Keratinocyte (primary cell): ENCODE measurements at regions not wholly inside any gene's neighbourhood (a gene's known extent, or its start where the extent isn't known, plus 50 kb on each side); places are given as distances from the start of the nearest gene placed in this dataset.

Source experiments
- DNase-seq: peaks from one replicate; pipeline ENCODE4 v3.0.0-alpha.2; 2011; ENCODE audit warnings: low read depth, missing footprints, low spot score
- FAIRE-seq: peaks from 2 replicates; lab custom pipeline; 2011; peaks lifted over from hg19 to GRCh38; lab: Jason Lieb, UNC
- H2AFZ ChIP-seq: 2 replicates; pipeline ENCODE4 v1.6.0; 2012; ENCODE audit warnings: low read length, control low read depth, inconsistent platforms; ENCODE audit not compliant: control insufficient read depth
- H3K27ac ChIP-seq: 2 replicates; pipeline ENCODE4 v1.5.1; 2011; ENCODE audit warnings: low read length; ENCODE audit not compliant: control insufficient read depth, insufficient read depth
- H3K27me3 ChIP-seq: 3 replicates; pipeline ENCODE4 v1.6.0; 2011; ENCODE audit warnings: low read length; ENCODE audit not compliant: control insufficient read depth, insufficient read depth; ENCODE audit errors: extremely low read depth
- H3K36me3 ChIP-seq, 2 experiments: 2 replicates in 1 of 2; 3 replicates in 1 of 2; pipeline ENCODE4 v1.5.1; 2011; ENCODE audit warnings: low read length in 2 of 2, mild to moderate bottlenecking in 1 of 2; ENCODE audit not compliant: control insufficient read depth in 2 of 2, insufficient read depth in 2 of 2; ENCODE audit errors: extremely low read depth in 1 of 2
- H3K4me1 ChIP-seq: 3 replicates; pipeline ENCODE4 v1.5.1; 2011; ENCODE audit warnings: low read length; ENCODE audit not compliant: control insufficient read depth, insufficient read depth; ENCODE audit errors: extremely low read depth
- H3K4me2 ChIP-seq: 3 replicates; pipeline ENCODE4 v1.6.0; 2011; ENCODE audit warnings: low read depth, low read length; ENCODE audit not compliant: control insufficient read depth, insufficient read depth; ENCODE audit errors: extremely low read depth
- H3K4me3 ChIP-seq, 3 experiments: fragments of 200-600 bp in 1 of 3; sonication (generic) in 1 of 3; 2 replicates in 2 of 3; 3 replicates in 1 of 3; pipeline ENCODE4 v1.5.1; 2011 to 2016; ENCODE audit warnings: low read length in 3 of 3, mild to moderate bottlenecking in 3 of 3, control low read depth in 2 of 3, inconsistent platforms in 1 of 3, low read depth in 1 of 3, mixed read lengths in 1 of 3, mixed run types in 1 of 3, moderate library complexity in 1 of 3; ENCODE audit not compliant: control insufficient read depth in 2 of 3, insufficient read depth in 2 of 3; ENCODE audit errors: extremely low read depth in 1 of 3
- H3K79me2 ChIP-seq: 2 replicates; pipeline ENCODE4 v1.6.0; 2012; ENCODE audit warnings: low read length; ENCODE audit not compliant: control insufficient read depth, insufficient read depth
- H3K9ac ChIP-seq: 3 replicates; pipeline ENCODE4 v1.6.0; 2011; ENCODE audit warnings: low read length; ENCODE audit not compliant: control insufficient read depth, insufficient read depth; ENCODE audit errors: extremely low read depth
- H3K9me1 ChIP-seq: 3 replicates; pipeline ENCODE4 v1.6.0; 2011; ENCODE audit warnings: low read length; ENCODE audit not compliant: control insufficient read depth, insufficient read depth; ENCODE audit errors: extremely low read depth
- H3K9me3 ChIP-seq: 2 replicates; pipeline ENCODE4 v1.5.1; 2012; ENCODE audit warnings: low read depth, low read length; ENCODE audit not compliant: control insufficient read depth
- H4K20me1 ChIP-seq: 3 replicates; pipeline ENCODE4 v1.6.0; 2011; ENCODE audit warnings: low read length; ENCODE audit not compliant: control insufficient read depth, insufficient read depth; ENCODE audit errors: extremely low read depth
- CTCF ChIP-seq, 3 experiments: IDR thresholded peaks in 1 of 3; conservative IDR thresholded peaks in 1 of 3; optimal IDR thresholded peaks in 1 of 3; 2 replicates in 2 of 3; 3 replicates in 1 of 3; pipeline versions ENCODE3 to v1.5.1; 2011; ENCODE audit warnings: low read length in 3 of 3, mild to moderate bottlenecking in 3 of 3, moderate library complexity in 2 of 3, control low read depth in 1 of 3, inconsistent platforms in 1 of 3; ENCODE audit not compliant: insufficient read depth in 2 of 3; ENCODE audit errors: extremely low read depth in 1 of 3
- EZH2 ChIP-seq: IDR thresholded peaks from one replicate; pipeline ENCODE4 v1.6.1; 2012; ENCODE audit warnings: inconsistent platforms, mild to moderate bottlenecking, low read length, moderate library complexity
- dilution Hi-C: fragments of 300-500 bp; cut with MboI; formaldehyde crosslinking; loops from one replicate; pipeline ENCODE4 v1.7.0; 2020; ENCODE audit warnings: low sequenced_read_pairs; ENCODE audit not compliant: extremely low pct_ligation_motif_present

DNA sequence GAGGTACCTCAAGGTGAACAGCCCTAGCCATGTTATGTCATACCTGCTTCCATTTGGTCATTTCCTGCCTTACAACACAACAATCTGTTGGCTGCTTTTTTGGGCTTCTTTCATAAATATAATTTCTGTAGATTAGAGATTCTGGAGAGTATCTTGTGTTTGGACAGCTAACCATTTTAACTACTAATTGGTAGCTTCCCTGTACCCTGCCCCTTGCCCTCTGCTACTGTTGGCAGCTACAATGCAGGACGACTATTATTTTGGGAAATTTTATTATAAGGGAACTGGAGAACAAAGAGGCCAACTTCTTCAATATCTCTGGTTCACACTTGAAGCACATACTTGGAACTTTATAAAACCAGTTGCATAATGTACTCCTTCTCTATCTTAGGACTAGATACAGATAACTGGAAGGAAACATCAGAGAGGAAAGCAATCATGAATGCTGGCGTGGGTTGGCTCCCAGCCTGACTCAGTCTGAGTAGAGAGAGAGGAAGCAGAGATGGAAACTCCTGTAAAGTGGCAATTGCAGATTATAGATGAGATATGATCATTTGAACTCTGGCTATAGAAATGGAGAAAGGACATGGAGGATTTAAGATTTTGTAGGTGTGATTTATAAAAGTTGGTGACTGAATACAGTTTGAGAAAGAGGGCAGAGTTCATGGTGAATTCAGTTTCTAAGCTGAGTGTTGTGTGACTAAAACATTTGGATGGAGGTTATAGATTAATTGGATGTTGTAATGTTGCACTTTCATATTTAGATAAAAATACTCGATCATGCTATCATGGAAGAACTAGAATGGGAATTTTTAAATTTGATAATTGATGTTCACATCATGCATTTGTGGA lies 74.5 kb downstream of the MDH1 start:
- no peak for FAIRE-seq

DNA sequence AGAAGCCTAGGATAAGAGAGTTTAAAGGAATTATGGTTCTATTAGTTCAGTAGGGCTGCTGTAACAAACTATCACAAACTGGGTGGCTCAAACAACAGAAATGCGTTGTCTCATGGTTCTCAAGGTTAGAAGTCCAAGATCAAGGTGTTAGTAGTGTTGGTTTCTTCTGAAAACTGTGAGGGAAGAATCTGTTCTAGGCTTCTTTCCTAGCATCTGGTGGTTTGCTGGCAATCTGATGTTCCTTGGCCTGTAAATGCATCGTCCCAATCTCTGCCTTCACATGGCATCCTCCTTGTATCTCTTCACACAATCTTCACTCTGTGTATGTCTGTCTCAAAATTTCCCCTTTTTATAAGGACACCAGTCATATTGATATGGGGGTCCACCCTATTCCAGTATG lies 76.3 kb downstream of the MDH1 start:
- FAIRE-seq (peak; percentile 73), DNase-seq (no peak)
- Histone ChIP-seq H3K79me2 (no peaks in the 10 kb centered on the region), H3K9ac (no peak overlapping the region), H4K20me1 (no peaks in the 10 kb centered on the region), H3K4me2 (no peak overlapping the region), H3K4me3 (no peak overlapping the region), H3K36me3 (no peaks in the 10 kb centered on the region), H3K4me1 (peaks cover 35% of the 10 kb centered on the region), H2AFZ (no peak overlapping the region), H3K9me1 (no peaks in the 10 kb centered on the region), H3K27me3 (no peaks in the 10 kb centered on the region), H3K9me3 (no peaks in the 10 kb centered on the region), H3K27ac (no peak overlapping the region)
- dilution Hi-C loops, result no loop called here
- TF ChIP-seq CTCF (optimal IDR thresholded peaks at IDR 0.05 in 1 of 3, IDR thresholded peaks at IDR 0.05 in 1 of 3, conservative IDR thresholded peaks at IDR 0.05 in 1 of 3; ENCODE audit: extremely low read depth in 1 of 3, insufficient read depth in 2 of 3, low read length in 3 of 3), result no peak
- no peak for TF ChIP-seq EZH2

More for the DNA sequence above, 74.5 kb downstream of the MDH1 start:
- H3K4me3 ChIP-seq, result no peak overlapping the region
- DNase-seq, result no peak
- H4K20me1 ChIP-seq, result no peaks in the 10 kb centered on the region
- H3K4me2 ChIP-seq, result no peak overlapping the region
- H3K27me3 ChIP-seq, result no peaks in the 10 kb centered on the region
- peaks cover 35% of the 10 kb centered on the region for H3K4me1 ChIP-seq
- no peak overlapping the region for H3K9ac ChIP-seq
- no peak overlapping the region for H2AFZ ChIP-seq
- dilution Hi-C loops, result no loop called here
- H3K9me3 ChIP-seq, result no peaks in the 10 kb centered on the region
- H3K9me1 ChIP-seq, result no peaks in the 10 kb centered on the region
- H3K36me3 ChIP-seq, result no peaks in the 10 kb centered on the region
- no peak for TF ChIP-seq EZH2
- TF ChIP-seq CTCF (optimal IDR thresholded peaks at IDR 0.05 in 1 of 3, IDR thresholded peaks at IDR 0.05 in 1 of 3, conservative IDR thresholded peaks at IDR 0.05 in 1 of 3; ENCODE audit: extremely low read depth in 1 of 3, insufficient read depth in 2 of 3, low read length in 3 of 3), result no peak
- no peaks in the 10 kb centered on the region for H3K79me2 ChIP-seq
- H3K27ac ChIP-seq, result no peak overlapping the region
